ENCODE measurements at regions not wholly inside any gene's neighbourhood (a gene's known extent, or its start where the extent isn't known, plus 50 kb on each side); places are given as distances from the start of the nearest gene placed in this dataset.

- H3K4me1 Mint-ChIP-seq (ENCODE audit: low read depth): no peaks in the 10 kb centered on the region
- H3K27me3 Mint-ChIP-seq (ENCODE audit: insufficient read depth): no peaks in the 10 kb centered on the region
- intact Hi-C loops (cut with micrococcal nuclease): no loop called here
- no peak overlapping the region for H3K4me3 Mint-ChIP-seq
- H3K27ac Mint-ChIP-seq: no peak overlapping the region
- no peak for DNase-seq (ENCODE audit: low spot score)
- no peaks in the 10 kb centered on the region for H3K9me3 Mint-ChIP-seq
- no peaks in the 10 kb centered on the region for H3K36me3 Mint-ChIP-seq (ENCODE audit: low read depth)
These were observed 846.9 kb upstream of the ACVR2A start for GRCh38 chr2:146997945-146998344.

GRCh38 chr2:146997488-146997887, 847.3 kb upstream of the ACVR2A start:
- Mint-ChIP-seq H3K27ac (no peak overlapping the region), H3K4me1 (ENCODE audit: low read depth) (no peaks in the 10 kb centered on the region), H3K9me3 (no peaks in the 10 kb centered on the region), H3K4me3 (no peak overlapping the region), H3K36me3 (ENCODE audit: low read depth) (no peaks in the 10 kb centered on the region), H3K27me3 (ENCODE audit: insufficient read depth) (no peaks in the 10 kb centered on the region)
- no peak for DNase-seq (ENCODE audit: low spot score)
- intact Hi-C loops (cut with micrococcal nuclease): no loop called here

GRCh38 chr2:146994246-146994645, 850.6 kb upstream of the ACVR2A start:
- Mint-ChIP-seq H3K36me3 (ENCODE audit: low read depth) (no peaks in the 10 kb centered on the region), H3K4me3 (no peak overlapping the region), H3K27me3 (ENCODE audit: insufficient read depth) (no peaks in the 10 kb centered on the region), H3K9me3 (no peaks in the 10 kb centered on the region), H3K27ac (no peak overlapping the region), H3K4me1 (ENCODE audit: low read depth) (no peaks in the 10 kb centered on the region)
- no peak for DNase-seq (ENCODE audit: low spot score)
- intact Hi-C loops (cut with micrococcal nuclease): no loop called here

GRCh38 chr2:146992466-146992865, 852.4 kb upstream of the ACVR2A start:
- no peaks in the 10 kb centered on the region for H3K4me1 Mint-ChIP-seq (ENCODE audit: low read depth)
- no peaks in the 10 kb centered on the region for H3K27me3 Mint-ChIP-seq (ENCODE audit: insufficient read depth)
- no peak overlapping the region for H3K27ac Mint-ChIP-seq
- no peak for DNase-seq (ENCODE audit: low spot score)
- no peak overlapping the region for H3K4me3 Mint-ChIP-seq
- H3K36me3 Mint-ChIP-seq (ENCODE audit: low read depth): no peaks in the 10 kb centered on the region
- intact Hi-C loops (cut with micrococcal nuclease): no loop called here
- H3K9me3 Mint-ChIP-seq: no peaks in the 10 kb centered on the region

- Mint-ChIP-seq H3K4me3 (no peak overlapping the region), H3K9me3 (no peaks in the 10 kb centered on the region), H3K27me3 (ENCODE audit: insufficient read depth) (no peaks in the 10 kb centered on the region), H3K27ac (no peak overlapping the region), H3K36me3 (ENCODE audit: low read depth) (no peaks in the 10 kb centered on the region), H3K4me1 (ENCODE audit: low read depth) (no peaks in the 10 kb centered on the region)
- intact Hi-C loops (cut with micrococcal nuclease): no loop called here
- DNase-seq (ENCODE audit: low spot score): no peak
These were observed 852.8 kb upstream of the ACVR2A start for GRCh38 chr2:146992057-146992456.

GRCh38 chr2:146990311-146991054, 854.3 kb upstream of the ACVR2A start:
- Mint-ChIP-seq H3K4me1 (ENCODE audit: low read depth) (no peaks in the 10 kb centered on the region), H3K4me3 (no peak overlapping the region), H3K9me3 (no peaks in the 10 kb centered on the region)

GRCh38 chr2:146989741-146990140, 855.1 kb upstream of the ACVR2A start:
- no peaks in the 10 kb centered on the region for H3K27me3 Mint-ChIP-seq (ENCODE audit: insufficient read depth)
- intact Hi-C loops (cut with micrococcal nuclease): no loop called here
- H3K9me3 Mint-ChIP-seq: no peaks in the 10 kb centered on the region
- DNase-seq (ENCODE audit: low spot score): no peak
- no peak overlapping the region for H3K27ac Mint-ChIP-seq
- no peaks in the 10 kb centered on the region for H3K4me1 Mint-ChIP-seq (ENCODE audit: low read depth)
- no peak overlapping the region for H3K4me3 Mint-ChIP-seq
- H3K36me3 Mint-ChIP-seq (ENCODE audit: low read depth): no peaks in the 10 kb centered on the region

More at GRCh38 chr2:146990311-146991054, 854.3 kb upstream of the ACVR2A start:
- DNase-seq (ENCODE audit: low spot score): no peak
- intact Hi-C loops (cut with micrococcal nuclease): no loop called here
- Mint-ChIP-seq H3K27ac (no peak overlapping the region), H3K27me3 (ENCODE audit: insufficient read depth) (no peaks in the 10 kb centered on the region), H3K36me3 (ENCODE audit: low read depth) (no peaks in the 10 kb centered on the region)

- DNase-seq (ENCODE audit: low spot score): no peak
- H3K9me3 Mint-ChIP-seq: no peaks in the 10 kb centered on the region
- intact Hi-C loops (cut with micrococcal nuclease): no loop called here
- no peaks in the 10 kb centered on the region for H3K4me1 Mint-ChIP-seq (ENCODE audit: low read depth)
- H3K27me3 Mint-ChIP-seq (ENCODE audit: insufficient read depth): no peaks in the 10 kb centered on the region
- H3K4me3 Mint-ChIP-seq: no peak overlapping the region
- no peaks in the 10 kb centered on the region for H3K36me3 Mint-ChIP-seq (ENCODE audit: low read depth)
- H3K27ac Mint-ChIP-seq: no peak overlapping the region
These were observed 856.8 kb upstream of the ACVR2A start for GRCh38 chr2:146987996-146988395.

- H3K9me3 Mint-ChIP-seq: no peaks in the 10 kb centered on the region
- DNase-seq (ENCODE audit: low spot score): no peak
- no peak overlapping the region for H3K27ac Mint-ChIP-seq
- intact Hi-C loops (cut with micrococcal nuclease): no loop called here
- H3K4me1 Mint-ChIP-seq (ENCODE audit: low read depth): no peaks in the 10 kb centered on the region
- H3K27me3 Mint-ChIP-seq (ENCODE audit: insufficient read depth): no peaks in the 10 kb centered on the region
- H3K36me3 Mint-ChIP-seq (ENCODE audit: low read depth): no peaks in the 10 kb centered on the region
- H3K4me3 Mint-ChIP-seq: no peak overlapping the region
These were observed 858.7 kb upstream of the ACVR2A start for GRCh38 chr2:146986161-146986560.

- Mint-ChIP-seq H3K9me3 (peaks cover 2% of the 10 kb centered on the region), H3K36me3 (ENCODE audit: low read depth) (no peaks in the 10 kb centered on the region), H3K27me3 (ENCODE audit: insufficient read depth) (no peaks in the 10 kb centered on the region), H3K4me1 (ENCODE audit: low read depth) (no peaks in the 10 kb centered on the region), H3K4me3 (no peak overlapping the region), H3K27ac (no peak overlapping the region)
- no peak for DNase-seq (ENCODE audit: low spot score)
- intact Hi-C loops (cut with micrococcal nuclease): no loop called here
These were observed 859.1 kb upstream of the ACVR2A start for GRCh38 chr2:146985753-146986152.

GRCh38 chr2:146984014-146984413, 860.8 kb upstream of the ACVR2A start:
- H3K36me3 Mint-ChIP-seq (ENCODE audit: low read depth): no peaks in the 10 kb centered on the region
- H3K4me3 Mint-ChIP-seq: no peak overlapping the region
- H3K27ac Mint-ChIP-seq: no peak overlapping the region
- H3K27me3 Mint-ChIP-seq (ENCODE audit: insufficient read depth): no peaks in the 10 kb centered on the region
- H3K4me1 Mint-ChIP-seq (ENCODE audit: low read depth): no peaks in the 10 kb centered on the region
- no peak for DNase-seq (ENCODE audit: low spot score)
- intact Hi-C loops (cut with micrococcal nuclease): no loop called here
- peaks cover 4% of the 10 kb centered on the region for H3K9me3 Mint-ChIP-seq

- intact Hi-C loops (cut with micrococcal nuclease): no loop called here
- Mint-ChIP-seq H3K4me3 (no peak overlapping the region), H3K27me3 (ENCODE audit: insufficient read depth) (no peaks in the 10 kb centered on the region), H3K9me3 (peaks cover 4% of the 10 kb centered on the region), H3K27ac (no peak overlapping the region), H3K36me3 (ENCODE audit: low read depth) (no peaks in the 10 kb centered on the region), H3K4me1 (ENCODE audit: low read depth) (no peaks in the 10 kb centered on the region)
- DNase-seq (ENCODE audit: low spot score): no peak
These were observed 862.4 kb upstream of the ACVR2A start for GRCh38 chr2:146982393-146982846.

- Mint-ChIP-seq H3K27ac (no peak overlapping the region), H3K4me3 (no peak overlapping the region), H3K36me3 (ENCODE audit: low read depth) (no peaks in the 10 kb centered on the region), H3K9me3 (peaks cover 4% of the 10 kb centered on the region), H3K4me1 (ENCODE audit: low read depth) (no peaks in the 10 kb centered on the region), H3K27me3 (ENCODE audit: insufficient read depth) (no peaks in the 10 kb centered on the region)
- intact Hi-C loops (cut with micrococcal nuclease): no loop called here
- DNase-seq (ENCODE audit: low spot score): no peak
These were observed 862.9 kb upstream of the ACVR2A start for GRCh38 chr2:146981921-146982320.

GRCh38 chr2:146979746-146980145, 865.1 kb upstream of the ACVR2A start:
- no peaks in the 10 kb centered on the region for H3K27me3 Mint-ChIP-seq (ENCODE audit: insufficient read depth)
- DNase-seq (ENCODE audit: low spot score): no peak
- no peaks in the 10 kb centered on the region for H3K4me1 Mint-ChIP-seq (ENCODE audit: low read depth)
- intact Hi-C loops (cut with micrococcal nuclease): no loop called here
- no peak overlapping the region for H3K4me3 Mint-ChIP-seq
- no peaks in the 10 kb centered on the region for H3K36me3 Mint-ChIP-seq (ENCODE audit: low read depth)
- peaks cover 4% of the 10 kb centered on the region for H3K9me3 Mint-ChIP-seq
- H3K27ac Mint-ChIP-seq: no peak overlapping the region

All from activated T-helper 1 cell treated with anti-CD3 and anti-CD28 coated beads, Interleukin-12 subunit alpha, Interleukin-12 subunit beta, Interleukin-2, Interleukin-4 antibody, amounts not matched to agents 30 ng/mL and 10 ng/mL and 1 ng/mL, durations not matched to agents 14 hours and 24 hours and 36 hours (primary cell).